ENCODE measurements at regions not wholly inside any gene's neighbourhood (a gene's known extent, or its start where the extent isn't known, plus 50 kb on each side); places are given as distances from the start of the nearest gene placed in this dataset.

GRCh38 chr1:121472017-121472416, 287.2 kb downstream of the SRGAP2C start:
- TF ChIP-seq SUZ12 (IDR thresholded peaks at IDR 0.05; ENCODE audit: extremely low read depth, insufficient read depth, insufficient read length): no peak
- TF ChIP-seq ZNF274 (IDR thresholded peaks at IDR 0.05; ENCODE audit: low read depth, low read length): no peak
- TF ChIP-seq YY1 (IDR thresholded peaks at IDR 0.05; ENCODE audit: insufficient read depth, insufficient read length): no peak
